ENCODE measurements at regions not wholly inside any gene's neighbourhood (a gene's known extent, or its start where the extent isn't known, plus 50 kb on each side); places are given as distances from the start of the nearest gene placed in this dataset.

DNA sequence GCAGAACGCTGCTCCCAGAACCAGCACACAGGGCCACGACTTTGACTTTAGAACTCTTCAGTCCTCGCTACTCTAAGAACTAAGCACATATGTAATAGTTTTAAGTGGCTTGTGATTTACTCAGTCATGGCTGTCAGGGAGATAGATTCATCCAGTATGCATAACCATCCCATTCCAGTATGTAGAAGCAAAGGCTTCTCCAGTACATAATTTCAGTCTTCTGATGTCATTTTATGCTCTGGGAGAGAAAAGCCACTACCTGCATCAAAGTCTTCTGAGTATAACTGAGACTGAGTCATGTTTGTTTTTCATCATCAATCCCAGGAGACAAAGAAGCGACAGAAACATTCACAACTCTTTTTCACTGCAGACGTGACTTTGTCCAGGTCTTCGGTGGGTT is 885.7 kb downstream of the PLA2G4A start:
- WGBS (ENCODE audit: insufficient coverage, low coverage, low lambda C conversion rate, missing lambda C conversion rate), result 52% methylated on average over 5 of the region's 6 CpGs
- H3K36me3 ChIP-seq, result no peaks in the 10 kb centered on the region
- H3K4me3 ChIP-seq, result no peak overlapping the region
- no peak for DNase-seq
- no peak for TF ChIP-seq POLR2A (IDR thresholded peaks at IDR 0.05)
- TF ChIP-seq, protein P1, sequence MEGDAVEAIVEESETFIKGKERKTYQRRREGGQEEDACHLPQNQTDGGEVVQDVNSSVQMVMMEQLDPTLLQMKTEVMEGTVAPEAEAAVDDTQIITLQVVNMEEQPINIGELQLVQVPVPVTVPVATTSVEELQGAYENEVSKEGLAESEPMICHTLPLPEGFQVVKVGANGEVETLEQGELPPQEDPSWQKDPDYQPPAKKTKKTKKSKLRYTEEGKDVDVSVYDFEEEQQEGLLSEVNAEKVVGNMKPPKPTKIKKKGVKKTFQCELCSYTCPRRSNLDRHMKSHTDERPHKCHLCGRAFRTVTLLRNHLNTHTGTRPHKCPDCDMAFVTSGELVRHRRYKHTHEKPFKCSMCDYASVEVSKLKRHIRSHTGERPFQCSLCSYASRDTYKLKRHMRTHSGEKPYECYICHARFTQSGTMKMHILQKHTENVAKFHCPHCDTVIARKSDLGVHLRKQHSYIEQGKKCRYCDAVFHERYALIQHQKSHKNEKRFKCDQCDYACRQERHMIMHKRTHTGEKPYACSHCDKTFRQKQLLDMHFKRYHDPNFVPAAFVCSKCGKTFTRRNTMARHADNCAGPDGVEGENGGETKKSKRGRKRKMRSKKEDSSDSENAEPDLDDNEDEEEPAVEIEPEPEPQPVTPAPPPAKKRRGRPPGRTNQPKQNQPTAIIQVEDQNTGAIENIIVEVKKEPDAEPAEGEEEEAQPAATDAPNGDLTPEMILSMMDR (IDR thresholded peaks at IDR 0.05), result no peak
- intact Hi-C loops (cut with DNase I), result no loop called here
- ATAC-seq, result no peak
- no peaks in the 10 kb centered on the region for H3K9me3 ChIP-seq
- H3K27ac ChIP-seq, result no peak overlapping the region
- H3K4me1 ChIP-seq, result no peaks in the 10 kb centered on the region
- no peaks in the 10 kb centered on the region for H3K27me3 ChIP-seq

DNA sequence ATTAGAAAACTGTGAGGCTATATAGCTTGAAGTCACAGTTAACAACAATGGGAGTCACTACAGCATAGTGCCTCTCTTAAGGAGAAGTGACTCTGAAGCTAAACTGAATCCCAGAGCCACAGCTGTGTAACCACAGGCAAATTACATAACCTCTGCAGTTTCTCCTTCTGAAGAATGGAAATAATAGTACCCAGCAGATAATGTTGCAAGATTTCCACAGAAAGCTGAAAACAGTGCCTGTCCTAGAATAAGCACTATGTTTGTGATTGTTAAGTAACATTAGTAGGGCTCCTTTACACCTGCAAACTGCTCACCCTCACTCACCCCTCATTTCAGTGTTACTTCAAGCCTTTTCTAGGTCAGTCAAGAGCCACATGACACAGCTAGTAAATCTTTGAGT is 886.7 kb downstream of the PLA2G4A start:
- Histone ChIP-seq H3K4me1 (no peaks in the 10 kb centered on the region), H3K27me3 (no peaks in the 10 kb centered on the region), H3K4me3 (no peak overlapping the region), H3K9me3 (no peaks in the 10 kb centered on the region), H3K36me3 (no peaks in the 10 kb centered on the region), H3K27ac (no peak overlapping the region)
- DNase-seq (no peak), ATAC-seq (no peak)
- intact Hi-C loops (cut with DNase I), result no loop called here
- TF ChIP-seq, protein P1 (IDR thresholded peaks at IDR 0.05), result no peak
- no peak for TF ChIP-seq POLR2A (IDR thresholded peaks at IDR 0.05)

DNA sequence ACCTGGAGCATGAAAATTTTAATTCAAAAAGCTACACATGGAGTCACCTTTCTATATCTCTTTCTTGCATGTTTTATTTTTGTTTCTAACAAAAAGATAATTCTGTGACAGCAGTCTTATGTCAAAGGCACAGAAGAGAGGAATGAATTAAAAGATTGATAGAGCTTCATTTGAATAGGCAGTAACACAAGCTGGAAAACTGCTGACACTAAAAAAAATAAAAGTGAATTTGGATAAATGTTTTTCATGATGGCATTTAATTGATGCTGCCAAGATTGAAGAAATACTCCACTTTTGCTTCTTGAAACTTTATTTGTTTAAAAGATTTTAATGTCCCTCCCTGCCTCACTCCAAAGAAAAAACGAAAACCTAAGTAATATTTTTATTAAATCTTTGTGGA is 887.4 kb downstream of the PLA2G4A start:
- Histone ChIP-seq H3K9me3 (no peaks in the 10 kb centered on the region), H3K4me3 (no peak overlapping the region), H3K4me1 (no peaks in the 10 kb centered on the region), H3K27ac (no peak overlapping the region), H3K27me3 (no peaks in the 10 kb centered on the region), H3K36me3 (no peaks in the 10 kb centered on the region)
- intact Hi-C loops (cut with DNase I), result no loop called here
- WGBS (ENCODE audit: insufficient coverage, low coverage, low lambda C conversion rate, missing lambda C conversion rate), result 35% methylated on average over 1 of the region's 1 CpG
- ATAC-seq, result no peak
- TF ChIP-seq POLR2A (IDR thresholded peaks at IDR 0.05), result no peak
- no peak for DNase-seq

DNA sequence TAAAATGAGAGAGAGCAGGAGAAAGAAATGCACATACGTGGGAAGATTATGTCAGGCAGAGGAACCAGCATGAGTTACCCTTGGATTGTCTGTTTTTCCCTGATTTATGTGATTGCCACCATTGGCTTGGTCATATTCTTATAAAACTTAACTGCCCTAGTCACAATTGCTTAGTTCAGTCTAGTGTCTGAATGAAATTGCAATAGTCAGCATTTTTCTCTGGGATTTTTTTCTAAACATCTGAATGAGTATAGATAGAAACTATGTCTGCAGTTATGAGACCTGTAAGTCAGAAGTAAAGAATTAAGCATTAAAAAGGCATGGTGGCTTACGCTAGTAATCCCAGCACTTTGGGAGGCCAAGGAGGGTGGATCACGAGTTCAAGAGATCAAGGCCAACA is 889.8 kb downstream of the PLA2G4A start:
- Histone ChIP-seq H3K9me3 (no peaks in the 10 kb centered on the region), H3K4me3 (no peak overlapping the region), H3K4me1 (no peaks in the 10 kb centered on the region), H3K27me3 (no peaks in the 10 kb centered on the region), H3K36me3 (no peaks in the 10 kb centered on the region), H3K27ac (no peak overlapping the region)
- no peak for DNase-seq
- intact Hi-C loops (cut with DNase I), result no loop called here
- ATAC-seq, result no peak
- 33% methylated on average over 3 of the region's 3 CpGs for WGBS (ENCODE audit: insufficient coverage, low coverage, low lambda C conversion rate, missing lambda C conversion rate)
- TF ChIP-seq POLR2A (IDR thresholded peaks at IDR 0.05), result no peak
- TF ChIP-seq, protein P1 (IDR thresholded peaks at IDR 0.05), result no peak

DNA sequence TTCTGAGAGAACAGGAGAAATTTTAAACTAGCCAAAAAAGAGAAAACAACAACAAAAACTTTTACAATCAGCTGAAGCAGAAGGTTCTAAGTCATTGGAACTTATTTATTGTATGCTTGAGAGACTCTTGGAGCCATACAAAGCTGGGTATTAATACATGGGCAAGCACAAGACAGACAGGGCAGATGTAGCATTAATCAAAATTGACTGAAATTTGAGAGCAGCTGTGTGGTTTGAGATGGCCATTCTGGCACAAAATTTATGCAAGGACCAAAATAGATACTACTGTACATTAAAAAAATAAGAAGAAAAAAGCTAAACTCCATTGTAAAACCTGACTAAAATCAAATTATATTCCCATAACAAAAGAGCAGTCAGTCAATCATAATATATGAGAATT is 892.5 kb downstream of the PLA2G4A start:
- H3K27me3 ChIP-seq, result no peaks in the 10 kb centered on the region
- H3K27ac ChIP-seq, result no peak overlapping the region
- no peaks in the 10 kb centered on the region for H3K9me3 ChIP-seq
- no peaks in the 10 kb centered on the region for H3K4me1 ChIP-seq
- H3K36me3 ChIP-seq, result no peaks in the 10 kb centered on the region
- DNase-seq (no peak), ATAC-seq (no peak)
- TF ChIP-seq, protein P1 (IDR thresholded peaks at IDR 0.05), result no peak
- TF ChIP-seq POLR2A (IDR thresholded peaks at IDR 0.05), result no peak
- intact Hi-C loops (cut with DNase I), result no loop called here
- H3K4me3 ChIP-seq, result no peak overlapping the region

All from right lobe of liver (tissue), 6 donors.